T-cell (primary cell): ENCODE measurements at regions not wholly inside any gene's neighbourhood (a gene's known extent, or its start where the extent isn't known, plus 50 kb on each side); places are given as distances from the start of the nearest gene placed in this dataset.

Experiments used
- ATAC-seq, 4 experiments: fragments of 200-7000 bp in 3 of 4; fragments of 150-1000 bp in 1 of 4; cut with Tn5 transposase; replicated peaks in 1 of 4; 1 replicate in 3 of 4; 2 replicates in 1 of 4; pipeline ENCODE4 v1.10.0; 2021; ENCODE audit warnings: moderate library complexity in 3 of 4, mild to moderate bottlenecking in 2 of 4, moderate number of reproducible peaks in 1 of 4
- CTCF ChIA-PET, 2 donors: fragments of 300-600 bp; sonication (Branson Sonifier 250); formaldehyde crosslinking; loops; one replicate each; lab custom pipeline; 2022; ENCODE audit warnings: antibody characterized with exemption in 2 of 2; lab: Charles Lee
- POLR2A ChIA-PET, 2 donors: fragments of 300-600 bp; sonication (Branson Sonifier 250); formaldehyde crosslinking; loops; one replicate each; lab custom pipeline; 2022; ENCODE audit warnings: antibody characterized with exemption in 2 of 2; lab: Charles Lee
- DNase-seq, 35 experiments: peaks; one replicate each; pipeline versions ENCODE4 v3.0.0 to v3.0.0-alpha.2; 2013 to 2023
- H3K27ac ChIP-seq: one replicate; pipeline ENCODE4 v1.5.1; 2013; ENCODE audit warnings: low read length
- H3K27me3 ChIP-seq, 2 experiments: replicated peaks in 1 of 2; 1 replicate in 1 of 2; 2 replicates in 1 of 2; pipeline versions ENCODE4 v1.6.1 to v1.7.0; 2013; ENCODE audit warnings: low read length in 1 of 2, mixed read lengths in 1 of 2; ENCODE audit not compliant: control insufficient read depth in 2 of 2, insufficient read depth in 2 of 2; ENCODE audit errors: extremely low read depth in 1 of 2
- H3K36me3 ChIP-seq, 2 donors: 1 replicate in 1 of 2; 2 replicates in 1 of 2; pipeline versions ENCODE4 v1.6.1 to v1.7.0; 2013; ENCODE audit warnings: low read length in 1 of 2; ENCODE audit not compliant: control insufficient read depth in 2 of 2, insufficient read depth in 1 of 2; ENCODE audit errors: extremely low read depth in 1 of 2
- H3K4me1 ChIP-seq, 2 experiments: 1 replicate in 1 of 2; 2 replicates in 1 of 2; pipeline versions ENCODE4 v1.6.1 to v1.7.0; 2013; ENCODE audit warnings: low read length in 2 of 2, mixed read lengths in 1 of 2; ENCODE audit not compliant: insufficient read depth in 2 of 2, control insufficient read depth in 1 of 2; ENCODE audit errors: extremely low read depth in 1 of 2
- H3K4me3 ChIP-seq, 2 donors: 1 replicate in 1 of 2; 2 replicates in 1 of 2; pipeline versions ENCODE4 v1.5.1 to v1.7.0; 2013; ENCODE audit warnings: mild to moderate bottlenecking in 2 of 2, low read length in 1 of 2, moderate library complexity in 1 of 2; ENCODE audit not compliant: control insufficient read depth in 1 of 2; ENCODE audit errors: extremely low read depth in 1 of 2
- H3K9me3 ChIP-seq: 2 replicates; pipeline ENCODE4 v1.7.0; 2013
- H3K27ac Mint-ChIP-seq, 2 donors: one replicate each; pipeline ENCODE4 v1.8.0; 2020 to 2021; ENCODE audit warnings: mild to moderate bottlenecking in 2 of 2, mixed read lengths in 2 of 2
- H3K27me3 Mint-ChIP-seq, 2 donors: one replicate each; pipeline ENCODE4 v1.8.0; 2021 to 2022; ENCODE audit warnings: mixed read lengths in 2 of 2
- H3K36me3 Mint-ChIP-seq: one replicate; pipeline ENCODE4 v1.8.0; 2021; ENCODE audit warnings: mixed read lengths
- H3K4me1 Mint-ChIP-seq, 3 donors: one replicate each; pipeline ENCODE4 v1.8.0; 2020 to 2022; ENCODE audit warnings: mixed read lengths in 3 of 3, mild to moderate bottlenecking in 1 of 3
- H3K4me3 Mint-ChIP-seq, 3 donors: one replicate each; pipeline ENCODE4 v1.8.0; 2020 to 2022; ENCODE audit warnings: mild to moderate bottlenecking in 3 of 3, mixed read lengths in 3 of 3, moderate library complexity in 3 of 3
- H3K9me3 Mint-ChIP-seq, 3 donors: one replicate each; pipeline ENCODE4 v1.8.0; 2020 to 2022; ENCODE audit warnings: mixed read lengths in 3 of 3
- WGBS: methylation state at CpG from one replicate; pipeline ENCODE4 v1.1.5; 2013; ENCODE audit warnings: missing lambda C conversion rate; ENCODE audit not compliant: insufficient coverage; 5-methylcytosine and 5-hydroxymethylcytosine counted together

- Mint-ChIP-seq H3K4me1 (no peaks in the 10 kb centered on the region), H3K4me3 (no peak overlapping the region), H3K27me3 (no peaks in the 10 kb centered on the region), H3K36me3 (no peaks in the 10 kb centered on the region), H3K9me3 (peaks cover 0 to 4% (median 3%) of the 10 kb centered on the region in 3 donors), H3K27ac (no peak overlapping the region)
- no peak for DNase-seq
- H3K27me3 ChIP-seq, result no peaks in the 10 kb centered on the region
- no peaks in the 10 kb centered on the region for H3K9me3 ChIP-seq
- CTCF ChIA-PET, result no interaction called here
- no peak overlapping the region for H3K4me3 ChIP-seq
- ATAC-seq, result no peak
- no peaks in the 10 kb centered on the region for H3K4me1 ChIP-seq
- 50% methylated on average over 1 of the region's 1 CpG for WGBS
- H3K27ac ChIP-seq, result no peak overlapping the region
- H3K36me3 ChIP-seq, result no peaks in the 10 kb centered on the region
- POLR2A ChIA-PET, result no interaction called here
Observed at GRCh38 chr6:98117068-98117467, 717.3 kb upstream of the POU3F2 start.

DNA sequence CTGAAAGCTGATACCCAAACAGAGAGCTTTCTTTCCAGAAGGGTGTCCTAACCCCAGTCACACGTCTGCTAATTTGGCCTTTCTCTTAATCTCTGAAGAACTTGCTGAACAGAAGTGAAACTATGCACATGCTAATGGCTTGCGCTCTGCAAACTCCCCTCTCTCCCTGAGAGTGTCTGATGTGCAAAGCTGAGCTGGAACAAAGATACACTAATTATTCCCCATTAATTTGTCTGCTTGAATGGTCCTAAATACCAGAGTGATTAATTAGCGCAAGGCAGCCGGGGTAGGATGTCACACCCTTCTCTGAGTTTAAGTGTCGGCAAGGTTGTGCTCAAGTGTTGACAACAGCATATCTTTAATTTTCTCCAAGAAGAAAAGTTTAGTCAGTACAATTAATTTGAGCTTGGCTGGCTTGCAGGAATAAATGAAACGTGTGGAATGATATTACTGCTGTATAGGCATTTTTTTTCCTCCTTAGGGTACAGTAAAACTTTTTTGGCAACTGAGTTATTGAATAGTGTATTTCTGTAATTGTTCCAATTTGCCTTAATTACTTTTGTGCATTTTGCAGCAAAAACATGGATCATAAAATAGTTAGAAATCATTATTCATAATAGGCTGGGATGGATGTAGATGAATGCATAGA is 715.9 kb upstream of the POU3F2 start:
- ChIA-PET CTCF (no interaction called here), POLR2A (no interaction called here)
- Mint-ChIP-seq H3K4me1 (no peaks in the 10 kb centered on the region), H3K4me3 (no peak overlapping the region), H3K9me3 (peaks cover 0 to 4% (median 3%) of the 10 kb centered on the region in 3 donors), H3K27ac (no peak overlapping the region), H3K36me3 (no peaks in the 10 kb centered on the region), H3K27me3 (no peaks in the 10 kb centered on the region)
- Histone ChIP-seq H3K4me1 (no peaks in the 10 kb centered on the region), H3K4me3 (no peak overlapping the region), H3K27me3 (no peaks in the 10 kb centered on the region), H3K36me3 (no peaks in the 10 kb centered on the region), H3K27ac (no peak overlapping the region), H3K9me3 (no peaks in the 10 kb centered on the region)
- ATAC-seq, result no peak
- WGBS, result 45% methylated on average over 1 of the region's 6 CpGs
- no peak for DNase-seq

DNA sequence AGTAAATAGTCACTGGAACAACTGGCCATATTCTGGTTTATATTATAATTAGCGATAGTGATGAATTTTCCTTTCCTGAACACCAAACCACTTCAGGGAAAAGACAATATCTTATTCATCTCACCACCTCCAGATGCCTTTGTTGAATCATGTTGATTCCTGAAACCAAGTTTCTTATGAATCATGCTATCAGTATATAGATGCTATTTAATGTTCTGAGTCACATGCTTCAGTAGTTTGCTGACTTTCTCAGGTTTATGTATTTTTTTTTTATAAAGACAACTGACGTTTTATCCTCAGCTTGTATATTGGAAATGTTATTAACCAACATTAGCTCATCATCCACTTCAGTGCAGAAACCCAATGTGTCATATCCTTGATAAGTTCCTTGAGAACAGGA is 710.2 kb upstream of the POU3F2 start:
- H3K27ac ChIP-seq, result no peak overlapping the region
- Mint-ChIP-seq H3K36me3 (no peaks in the 10 kb centered on the region), H3K27me3 (no peaks in the 10 kb centered on the region), H3K27ac (no peak overlapping the region), H3K4me3 (no peak overlapping the region), H3K9me3 (peaks cover 0 to 5% (median 0%) of the 10 kb centered on the region in 3 donors), H3K4me1 (no peaks in the 10 kb centered on the region)
- H3K9me3 ChIP-seq, result no peaks in the 10 kb centered on the region
- no peaks in the 10 kb centered on the region for H3K36me3 ChIP-seq
- POLR2A ChIA-PET, result no interaction called here
- H3K4me3 ChIP-seq, result no peak overlapping the region
- no peak for DNase-seq
- no CpG with 5 or more reads among the region's 2 CpGs for WGBS
- ATAC-seq, result no peak
- H3K27me3 ChIP-seq, result no peaks in the 10 kb centered on the region
- CTCF ChIA-PET, result no interaction called here
- no peaks in the 10 kb centered on the region for H3K4me1 ChIP-seq

DNA sequence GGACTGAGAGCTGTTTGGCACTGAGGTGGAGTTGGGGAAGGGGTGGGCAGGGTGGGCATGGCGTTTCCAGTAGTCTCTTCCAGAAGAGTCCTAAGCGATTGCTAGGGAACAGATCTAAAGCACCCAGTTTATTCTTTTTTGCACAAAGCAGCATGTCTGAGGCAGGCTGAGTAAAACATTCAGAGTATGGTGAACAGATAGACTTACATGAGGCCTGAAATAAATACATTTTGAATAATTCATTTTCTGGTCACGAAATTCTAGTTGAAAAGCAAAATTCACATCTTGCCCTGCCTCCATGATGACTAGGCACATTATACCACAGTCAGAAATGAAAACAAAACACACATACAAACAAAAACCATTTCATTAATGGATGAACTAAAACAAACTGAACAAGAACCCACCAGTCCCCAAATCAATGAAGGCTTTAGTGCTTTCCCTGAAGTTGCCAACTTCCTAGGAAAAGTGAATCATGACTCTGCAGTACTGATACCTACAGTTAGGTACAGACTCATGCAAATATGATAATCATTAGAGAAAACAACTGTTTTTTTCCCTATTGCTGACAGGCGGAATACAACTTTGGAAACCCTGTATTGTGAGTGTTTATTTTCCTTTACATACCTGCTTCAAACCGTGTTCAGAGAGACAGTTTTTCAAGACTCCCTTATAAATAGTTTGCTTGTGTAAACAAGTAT is 702.9 kb upstream of the POU3F2 start:
- Histone ChIP-seq H3K4me1 (no peaks in the 10 kb centered on the region), H3K36me3 (no peaks in the 10 kb centered on the region), H3K4me3 (no peak overlapping the region), H3K27me3 (no peaks in the 10 kb centered on the region), H3K27ac (no peak overlapping the region), H3K9me3 (no peaks in the 10 kb centered on the region)
- Mint-ChIP-seq H3K27me3 (no peaks in the 10 kb centered on the region), H3K27ac (no peak overlapping the region), H3K36me3 (no peaks in the 10 kb centered on the region), H3K9me3 (peaks cover 0 to 6% (median 0%) of the 10 kb centered on the region in 3 donors), H3K4me3 (no peak overlapping the region), H3K4me1 (no peaks in the 10 kb centered on the region)
- ATAC-seq, result no peak
- WGBS, result 43% methylated on average over 2 of the region's 5 CpGs
- no peak for DNase-seq
- POLR2A ChIA-PET, result no interaction called here
- CTCF ChIA-PET, result no interaction called here

- no peak overlapping the region for H3K27ac Mint-ChIP-seq
- POLR2A ChIA-PET, result no interaction called here
- CTCF ChIA-PET, result no interaction called here
- no peaks in the 10 kb centered on the region for H3K27me3 ChIP-seq
- no peaks in the 10 kb centered on the region for H3K4me1 Mint-ChIP-seq
- H3K36me3 Mint-ChIP-seq, result no peaks in the 10 kb centered on the region
- H3K36me3 ChIP-seq, result no peaks in the 10 kb centered on the region
- ATAC-seq, result no peak
- H3K4me3 Mint-ChIP-seq, result no peak overlapping the region
- DNase-seq, result no peak
- H3K9me3 Mint-ChIP-seq, result peaks cover 4 to 9% (median 7%) of the 10 kb centered on the region in 3 donors
- H3K27me3 Mint-ChIP-seq, result no peaks in the 10 kb centered on the region
- no peak overlapping the region for H3K4me3 ChIP-seq
- no peaks in the 10 kb centered on the region for H3K4me1 ChIP-seq
- H3K9me3 ChIP-seq, result no peaks in the 10 kb centered on the region
- WGBS, result no CpG with 5 or more reads among the region's 4 CpGs
- H3K27ac ChIP-seq, result no peak overlapping the region
Observed at GRCh38 chr6:98136333-98136732, 698.0 kb upstream of the POU3F2 start.

- Histone ChIP-seq H3K27ac (no peak overlapping the region), H3K9me3 (no peaks in the 10 kb centered on the region), H3K27me3 (no peaks in the 10 kb centered on the region), H3K4me1 (no peaks in the 10 kb centered on the region), H3K36me3 (no peaks in the 10 kb centered on the region), H3K4me3 (no peak overlapping the region)
- no peak for DNase-seq
- CTCF ChIA-PET, result no interaction called here
- Mint-ChIP-seq H3K36me3 (no peaks in the 10 kb centered on the region), H3K4me1 (no peaks in the 10 kb centered on the region), H3K4me3 (no peak overlapping the region), H3K27ac (no peak overlapping the region), H3K27me3 (no peaks in the 10 kb centered on the region), H3K9me3 (peaks cover 4 to 18% (median 15%) of the 10 kb centered on the region in 3 donors)
- ATAC-seq, result no peak
- POLR2A ChIA-PET, result no interaction called here
- whole genome bisulfite sequencing, result no CpG with 5 or more reads among the region's 1 CpG
Observed at GRCh38 chr6:98137391-98137790, 697.0 kb upstream of the POU3F2 start.
